Liver (tissue), 3 donors: ENCODE measurements at regions not wholly inside any gene's neighbourhood (a gene's known extent, or its start where the extent isn't known, plus 50 kb on each side); places are given as distances from the start of the nearest gene placed in this dataset.

ENCODE experiments used
- GABPA ChIP-seq, 2 donors: IDR thresholded peaks in 1 of 2; conservative IDR thresholded peaks in 1 of 2; 2 replicates each; pipeline ENCODE4 v1.6.1; 2016; ENCODE audit warnings: antibody characterized with exemption in 2 of 2, mild to moderate bottlenecking in 1 of 2, moderate library complexity in 1 of 2
- REST ChIP-seq: IDR thresholded peaks from 2 replicates; pipeline ENCODE4 v1.6.1; 2016; ENCODE audit warnings: antibody characterized with exemption, mild to moderate bottlenecking
- SP1 ChIP-seq: IDR thresholded peaks from 2 replicates; pipeline ENCODE4 v1.6.1; 2018; ENCODE audit warnings: antibody characterized with exemption, mild to moderate bottlenecking
- TAF1 ChIP-seq: conservative IDR thresholded peaks from 2 replicates; pipeline ENCODE4 v1.6.1; 2016; ENCODE audit warnings: antibody characterized with exemption, mild to moderate bottlenecking
- YY1 ChIP-seq: IDR thresholded peaks from 2 replicates; pipeline ENCODE4 v1.6.1; 2016; ENCODE audit warnings: antibody characterized with exemption, mild to moderate bottlenecking
- TF ChIP-seq, protein P1 (sequence below): fragments of 150-350 bp; IDR thresholded peaks from 2 replicates; pipeline ENCODE4 v1.5.1; 2017; ENCODE audit warnings: improper control_type of control experiment, low read depth, low read length; ENCODE audit not compliant: missing input control
- donor health status: healthy.
- donor health status: healthy.

DNA sequence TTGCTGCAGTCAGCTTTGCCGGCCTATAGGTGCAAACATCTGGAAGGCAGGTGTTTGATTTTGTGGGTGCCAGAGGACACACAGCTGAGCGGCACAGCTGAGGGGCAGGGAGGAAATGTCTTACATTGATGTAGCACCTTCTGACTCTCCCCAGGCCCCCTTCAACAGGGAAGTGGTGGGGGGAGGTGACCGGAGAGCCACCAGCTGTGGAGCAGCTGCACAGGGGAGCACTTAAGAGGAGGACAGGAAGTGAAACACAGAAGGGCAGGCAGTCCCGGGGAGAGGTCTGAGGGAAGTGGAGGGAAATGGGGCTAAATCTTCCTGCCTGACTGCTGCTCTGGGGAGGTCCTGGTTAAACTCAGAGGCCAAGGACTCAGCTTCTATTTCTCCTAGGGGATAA lies 409.1 kb downstream of the TNS1 start:
- TF ChIP-seq, protein P1, sequence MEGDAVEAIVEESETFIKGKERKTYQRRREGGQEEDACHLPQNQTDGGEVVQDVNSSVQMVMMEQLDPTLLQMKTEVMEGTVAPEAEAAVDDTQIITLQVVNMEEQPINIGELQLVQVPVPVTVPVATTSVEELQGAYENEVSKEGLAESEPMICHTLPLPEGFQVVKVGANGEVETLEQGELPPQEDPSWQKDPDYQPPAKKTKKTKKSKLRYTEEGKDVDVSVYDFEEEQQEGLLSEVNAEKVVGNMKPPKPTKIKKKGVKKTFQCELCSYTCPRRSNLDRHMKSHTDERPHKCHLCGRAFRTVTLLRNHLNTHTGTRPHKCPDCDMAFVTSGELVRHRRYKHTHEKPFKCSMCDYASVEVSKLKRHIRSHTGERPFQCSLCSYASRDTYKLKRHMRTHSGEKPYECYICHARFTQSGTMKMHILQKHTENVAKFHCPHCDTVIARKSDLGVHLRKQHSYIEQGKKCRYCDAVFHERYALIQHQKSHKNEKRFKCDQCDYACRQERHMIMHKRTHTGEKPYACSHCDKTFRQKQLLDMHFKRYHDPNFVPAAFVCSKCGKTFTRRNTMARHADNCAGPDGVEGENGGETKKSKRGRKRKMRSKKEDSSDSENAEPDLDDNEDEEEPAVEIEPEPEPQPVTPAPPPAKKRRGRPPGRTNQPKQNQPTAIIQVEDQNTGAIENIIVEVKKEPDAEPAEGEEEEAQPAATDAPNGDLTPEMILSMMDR: no peak
- no peak for TF ChIP-seq YY1
- TF ChIP-seq TAF1: no peak
- no peak for TF ChIP-seq SP1
- no peak for TF ChIP-seq GABPA (IDR thresholded peaks at IDR 0.05 in 1 of 2, conservative IDR thresholded peaks at IDR 0.05 in 1 of 2)
- TF ChIP-seq REST: no peak
